ENCODE measurements at regions not wholly inside any gene's neighbourhood (a gene's known extent, or its start where the extent isn't known, plus 50 kb on each side); places are given as distances from the start of the nearest gene placed in this dataset.

- TF ChIP-seq CTCF (IDR thresholded peaks at IDR 0.05; ENCODE audit: insufficient read depth, low read length, poor library complexity, severe bottlenecking) (no peak), EZH2phosphoT487 (conservative IDR thresholded peaks at IDR 0.05; ENCODE audit: low read length) (no peak)
Observed at GRCh38 chr11:29009426-29009825, 901.2 kb downstream of the METTL15 start.

Data from SU-DHL-6 (cell line).